NB4 (cell line): ENCODE measurements at regions not wholly inside any gene's neighbourhood (a gene's known extent, or its start where the extent isn't known, plus 50 kb on each side); places are given as distances from the start of the nearest gene placed in this dataset.
"Not testable (repeated sequence)": the region's sequence is repeated elsewhere in the genome, so short reads cannot be mapped to it uniquely, and the experiment has no call there.

Source experiments
- CTCF ChIP-seq: IDR thresholded peaks from one replicate; pipeline ENCODE4 v1.5.1; 2012; ENCODE audit warnings: low read depth, low read length
- MAX ChIP-seq: IDR thresholded peaks from 2 replicates; pipeline ENCODE4 v1.6.1; 2011; ENCODE audit warnings: low read depth, low read length
- POLR2A ChIP-seq: IDR thresholded peaks from 2 replicates; pipeline ENCODE4 v1.6.1; 2011; ENCODE audit warnings: mild to moderate bottlenecking; ENCODE audit not compliant: insufficient read length; ENCODE audit errors: extremely low read depth

DNA sequence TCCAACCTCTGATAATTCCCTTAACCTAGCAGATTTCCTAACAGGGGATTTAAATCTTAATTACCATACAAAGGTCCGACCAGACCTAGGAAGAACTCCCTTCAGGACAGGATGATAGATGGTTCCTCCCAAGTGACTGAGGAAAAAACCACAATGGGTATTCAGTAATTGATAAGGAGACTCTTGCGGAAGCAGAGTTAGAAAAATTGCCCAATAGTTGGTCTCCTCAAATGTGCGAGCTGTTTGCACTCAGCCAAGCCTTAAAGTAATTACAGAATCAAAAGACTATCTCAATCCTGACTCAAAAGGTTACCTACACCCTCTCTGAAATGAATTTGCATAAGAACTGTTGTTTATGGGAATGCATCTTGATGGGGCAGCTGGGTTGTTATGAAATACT lies 350.7 kb downstream of the DAD1 start:
- not testable (repeated sequence) for TF ChIP-seq POLR2A, CTCF, MAX
